ENCODE measurements at regions not wholly inside any gene's neighbourhood (a gene's known extent, or its start where the extent isn't known, plus 50 kb on each side); places are given as distances from the start of the nearest gene placed in this dataset.

DNA sequence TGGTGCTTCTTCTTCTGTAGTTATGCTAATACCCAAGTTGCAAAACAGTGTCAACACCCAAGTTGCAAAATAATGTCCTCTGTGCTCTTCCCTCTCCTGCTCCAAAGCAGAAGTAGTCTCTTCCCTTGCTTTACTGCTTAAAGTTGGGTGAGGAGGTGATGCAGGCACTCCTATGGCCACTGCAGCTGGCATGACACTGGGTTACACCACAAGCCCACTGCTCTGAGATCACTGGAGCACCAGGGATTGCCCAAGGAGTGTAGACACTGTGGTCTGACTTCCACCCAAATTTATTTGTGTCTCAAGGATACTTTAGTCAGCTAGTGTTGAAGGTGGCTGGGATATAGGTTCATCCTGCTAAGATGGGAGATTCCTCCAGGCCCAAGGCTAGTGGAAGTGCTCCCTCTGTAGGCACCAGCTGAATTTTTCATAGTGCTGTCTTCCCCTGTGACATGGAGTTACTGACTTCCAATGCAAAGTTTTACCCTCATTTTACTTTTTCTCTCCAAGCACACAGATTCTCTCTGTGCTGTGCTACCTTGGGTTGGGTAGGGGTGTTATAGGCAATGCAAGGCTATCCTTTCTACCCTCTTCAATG, 196.2 kb upstream of the TENT5D start:
- RAD21 ChIA-PET (ENCODE audit: unreplicated experiment), result no interaction called here
- Histone ChIP-seq H4K20me1 (ENCODE audit: control insufficient read depth, insufficient read depth) (no peaks in the 10 kb centered on the region), H3K27ac (ENCODE audit: control insufficient read depth, insufficient read depth) (no peak overlapping the region), H3K27me3 (replicated peaks in 1 of 2; ENCODE audit: control insufficient read depth in 2 of 2, insufficient read depth in 2 of 2, low read length in 1 of 2) (no peaks in the 10 kb centered on the region), H2AFZ (ENCODE audit: control insufficient read depth, low read depth, low read length) (no peak overlapping the region), H3K4me1 (ENCODE audit: control insufficient read depth, insufficient read depth, low read length) (no peaks in the 10 kb centered on the region), H3K9me3 (replicated peaks; ENCODE audit: control insufficient read depth, insufficient read depth, low read length) (no peaks in the 10 kb centered on the region), H3K4me2 (ENCODE audit: control insufficient read depth, insufficient read depth) (no peak overlapping the region), H3K36me3 (ENCODE audit: control insufficient read depth in 2 of 2, insufficient read depth in 2 of 2, low read length in 1 of 2) (no peaks in the 10 kb centered on the region), H3K9ac (ENCODE audit: control insufficient read depth, insufficient read depth, low read length) (no peak overlapping the region), H3K4me3 (no peak overlapping the region), H3K79me2 (ENCODE audit: control insufficient read depth, insufficient read depth, low read length) (no peaks in the 10 kb centered on the region)
- in situ Hi-C loops (cut with MboI) (no loop called here), intact Hi-C loops (cut with micrococcal nuclease; ENCODE audit: unreplicated experiment) (no loop called here)
- FAIRE-seq (no peak), DNase-seq (ENCODE audit: low read depth, low spot score) (no peak), ATAC-seq (no peak)
- no peak for TF ChIP-seq RAD21 (IDR thresholded peaks at IDR 0.05; ENCODE audit: insufficient read depth, low read depth, low read length)
- TF ChIP-seq PAX5 (IDR thresholded peaks at IDR 0.05; ENCODE audit: borderline replicate concordance, low read depth, low read length), result no peak
- CTCF ChIA-PET, result no interaction called here
- no TSS peak for BruUV-seq (replicated peaks)
- POLR2A ChIA-PET, result no interaction called here
- SMC1A ChIA-PET (ENCODE audit: uncharacterized antibody, unreplicated experiment), result no interaction called here

DNA sequence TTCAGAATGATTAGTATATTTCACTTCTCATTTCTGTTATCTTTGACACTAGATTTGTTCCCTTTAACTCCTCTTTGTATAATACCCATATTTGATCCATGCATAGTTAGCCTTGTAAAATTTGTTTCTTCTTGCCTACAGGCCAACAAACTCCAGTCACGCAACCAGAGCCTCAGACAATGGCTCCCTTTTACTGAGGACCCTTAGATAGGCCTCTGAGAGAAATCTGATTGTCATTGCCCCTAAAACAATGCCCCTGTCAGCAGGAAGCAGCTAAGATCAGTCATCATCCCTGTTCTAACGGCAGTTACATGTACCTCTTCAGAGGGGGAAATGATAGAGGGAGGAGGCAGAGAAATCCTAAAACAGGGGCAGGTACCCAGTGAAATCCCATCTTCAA, 190.6 kb upstream of the TENT5D start:
- no TSS peak for BruUV-seq (replicated peaks)
- Histone ChIP-seq H3K4me1 (ENCODE audit: control insufficient read depth, insufficient read depth, low read length) (no peaks in the 10 kb centered on the region), H3K9ac (ENCODE audit: control insufficient read depth, insufficient read depth, low read length) (no peak overlapping the region), H3K4me2 (ENCODE audit: control insufficient read depth, insufficient read depth) (no peak overlapping the region), H4K20me1 (ENCODE audit: control insufficient read depth, insufficient read depth) (no peaks in the 10 kb centered on the region), H3K79me2 (ENCODE audit: control insufficient read depth, insufficient read depth, low read length) (no peaks in the 10 kb centered on the region), H2AFZ (ENCODE audit: control insufficient read depth, low read depth, low read length) (no peak overlapping the region), H3K36me3 (ENCODE audit: control insufficient read depth in 2 of 2, insufficient read depth in 2 of 2, low read length in 1 of 2) (no peaks in the 10 kb centered on the region), H3K4me3 (no peak overlapping the region), H3K9me3 (replicated peaks; ENCODE audit: control insufficient read depth, insufficient read depth, low read length) (no peaks in the 10 kb centered on the region), H3K27ac (ENCODE audit: control insufficient read depth, insufficient read depth) (no peak overlapping the region), H3K27me3 (replicated peaks in 1 of 2; ENCODE audit: control insufficient read depth in 2 of 2, insufficient read depth in 2 of 2, low read length in 1 of 2) (no peaks in the 10 kb centered on the region)
- no peak for FAIRE-seq
- WGBS (ENCODE audit: insufficient coverage, insufficient replicate concordance, low lambda C conversion rate, missing lambda C conversion rate), result 27% methylated on average over 2 of the region's 2 CpGs
- RAD21 ChIA-PET (ENCODE audit: unreplicated experiment), result no interaction called here
- TF ChIP-seq RBBP5 (conservative IDR thresholded peaks at IDR 0.05), result no peak
- TF ChIP-seq FOXK2 (IDR thresholded peaks at IDR 0.05), result no peak
- in situ Hi-C loops (cut with MboI), result no loop called here
- POLR2A ChIA-PET, result no interaction called here
- no peak for DNase-seq (ENCODE audit: low read depth, low spot score)
- ATAC-seq, result no peak
- SMC1A ChIA-PET (ENCODE audit: uncharacterized antibody, unreplicated experiment), result interaction anchor here (0.6 kb wide), 1 partner anchor 29 kb away, joined by 3 read pairs; no protein-coding TSS in a partner anchor
- intact Hi-C loops (cut with micrococcal nuclease; ENCODE audit: unreplicated experiment), result no loop called here
- CTCF ChIA-PET, result no interaction called here

All from GM12878 (cell line).